NCI-H526 (cell line): ENCODE measurements at regions not wholly inside any gene's neighbourhood (a gene's known extent, or its start where the extent isn't known, plus 50 kb on each side); places are given as distances from the start of the nearest gene placed in this dataset.

Experiments used
- DNase-seq, 2 experiments: peaks; one replicate each; lab custom pipeline; 2025; lab: John Stamatoyannopoulos, UW

DNA sequence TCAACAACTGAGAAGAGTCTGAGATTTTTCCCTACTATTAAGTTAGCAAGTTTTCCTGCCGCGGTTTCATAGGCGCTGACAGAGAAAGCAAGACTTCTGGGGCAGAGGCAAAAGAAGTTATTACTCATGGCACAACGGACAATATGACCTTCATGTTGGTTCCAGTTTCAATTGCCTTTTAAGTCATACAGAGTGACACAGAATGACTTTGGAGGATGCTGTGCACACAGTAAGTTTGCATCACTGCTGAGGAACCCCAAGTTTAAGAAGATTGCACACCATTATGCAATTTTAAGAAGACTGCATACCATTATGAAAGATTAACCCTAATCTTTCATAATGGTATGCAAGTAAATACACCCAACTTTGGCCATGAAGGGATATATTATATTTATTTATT is 626.5 kb upstream of the CHORDC1 start:
- no peak for DNase-seq

- no peak for DNase-seq
Measured at GRCh38 chr11:90847268-90847886, 624.5 kb upstream of the CHORDC1 start.

DNA sequence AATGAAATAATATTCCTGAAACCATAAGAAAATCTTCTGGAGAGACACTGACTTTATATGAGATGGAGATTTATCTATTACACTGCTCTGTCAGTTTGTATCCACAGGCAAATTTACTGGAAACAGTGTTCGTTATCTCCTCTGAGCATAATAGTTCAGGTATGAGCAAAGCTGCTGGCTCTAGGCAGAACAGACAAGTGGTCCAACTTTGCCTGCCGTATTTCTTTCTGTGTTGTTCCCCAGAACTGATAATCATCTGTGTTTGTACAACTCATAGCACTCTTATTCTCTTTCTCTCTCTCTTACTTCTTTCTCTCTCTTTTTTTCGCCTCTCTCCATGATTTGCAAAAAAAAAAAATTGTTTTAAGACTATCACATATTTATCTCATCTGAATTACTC is 623.8 kb upstream of the CHORDC1 start:
- peak; percentile 93 to 97 for DNase-seq

GRCh38 chr11:90845799-90846198 is 623.0 kb upstream of the CHORDC1 start:
- peak in 1 of 2 experiments; percentile 20 for DNase-seq

- peak in 1 of 2 experiments; percentile 39 for DNase-seq
Measured at GRCh38 chr11:90845126-90845525, 622.3 kb upstream of the CHORDC1 start.

GRCh38 chr11:90844041-90844440 is 621.2 kb upstream of the CHORDC1 start:
- DNase-seq, result no peak

GRCh38 chr11:90842681-90843080 is 619.8 kb upstream of the CHORDC1 start:
- DNase-seq, result peak in 1 of 2 experiments; percentile 53

DNA sequence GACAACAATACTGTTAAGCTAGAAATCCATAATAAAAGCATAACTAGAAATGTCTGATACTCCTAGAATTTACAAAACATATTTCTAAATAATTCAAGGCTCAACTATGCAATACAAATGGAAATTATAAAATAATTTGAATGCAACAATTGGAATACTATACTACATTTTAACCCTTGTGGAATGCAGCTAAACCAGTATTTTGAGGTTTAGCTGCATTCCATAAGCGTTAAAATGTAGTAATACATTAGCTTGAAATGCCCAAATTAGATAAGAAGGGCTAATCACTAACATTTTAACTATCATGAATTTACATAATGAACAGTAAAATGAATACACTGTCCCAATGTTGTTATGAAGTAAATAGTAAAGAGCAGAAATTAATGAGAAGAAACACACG is 617.2 kb upstream of the CHORDC1 start:
- DNase-seq, result no peak

GRCh38 chr11:90836031-90836430 is 613.2 kb upstream of the CHORDC1 start:
- DNase-seq, result peak; percentile 85 to 87

GRCh38 chr11:90823446-90823845 is 600.6 kb upstream of the CHORDC1 start:
- DNase-seq, result no peak

DNA sequence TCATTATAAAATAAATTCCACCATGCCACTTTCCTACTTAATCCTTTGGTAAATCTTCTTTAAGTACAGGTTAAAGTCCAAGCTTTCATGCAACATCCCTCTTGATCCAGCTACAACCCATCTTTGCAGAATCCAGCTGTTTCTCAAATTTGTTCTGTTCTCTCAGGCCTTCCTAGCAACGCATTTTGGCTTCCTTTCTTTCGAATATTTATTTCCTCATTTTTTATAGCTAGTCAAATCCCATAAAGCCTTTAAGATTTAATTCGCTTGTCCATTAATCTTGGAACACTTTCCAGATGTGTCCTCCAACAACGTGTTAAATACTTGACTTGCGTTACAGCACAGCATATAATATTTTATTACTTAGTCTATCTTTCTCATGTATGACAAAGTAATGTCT is 600.1 kb upstream of the CHORDC1 start:
- no peak for DNase-seq

DNA sequence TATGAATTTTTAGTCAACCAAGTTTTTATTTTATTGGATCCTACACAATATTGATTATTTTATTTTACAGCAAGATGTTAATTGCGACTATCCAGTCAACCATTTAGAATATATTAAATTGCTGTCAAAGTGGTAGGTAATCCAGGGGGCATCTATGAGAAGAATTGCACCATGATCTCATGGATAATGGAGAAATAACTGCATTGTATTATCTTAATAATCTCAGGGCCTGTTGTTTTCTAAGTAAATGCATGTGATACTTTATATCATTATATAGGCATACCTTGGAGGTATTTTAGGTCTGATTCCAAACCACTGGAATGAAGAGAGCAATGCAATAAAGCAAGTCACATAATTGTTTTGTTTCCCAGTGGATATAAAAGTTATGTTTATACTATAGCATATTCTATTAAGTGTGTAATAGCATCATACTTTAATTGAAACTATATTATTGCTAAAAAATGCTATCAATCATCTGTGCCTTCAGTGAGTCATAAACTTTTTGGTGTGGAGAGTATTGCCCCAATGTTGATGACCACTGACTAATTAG is 595.4 kb upstream of the CHORDC1 start:
- no peak for DNase-seq

GRCh38 chr11:90809581-90809980 is 586.7 kb upstream of the CHORDC1 start:
- no peak for DNase-seq

- no peak for DNase-seq
Measured at GRCh38 chr11:90805172-90805571, 582.3 kb upstream of the CHORDC1 start.

- no peak for DNase-seq
Measured at GRCh38 chr11:90803831-90804230, 581.0 kb upstream of the CHORDC1 start.

- DNase-seq, result no peak
Measured at GRCh38 chr11:90803366-90803765, 580.5 kb upstream of the CHORDC1 start.

GRCh38 chr11:90798769-90799168 is 575.9 kb upstream of the CHORDC1 start:
- DNase-seq, result no peak

DNA sequence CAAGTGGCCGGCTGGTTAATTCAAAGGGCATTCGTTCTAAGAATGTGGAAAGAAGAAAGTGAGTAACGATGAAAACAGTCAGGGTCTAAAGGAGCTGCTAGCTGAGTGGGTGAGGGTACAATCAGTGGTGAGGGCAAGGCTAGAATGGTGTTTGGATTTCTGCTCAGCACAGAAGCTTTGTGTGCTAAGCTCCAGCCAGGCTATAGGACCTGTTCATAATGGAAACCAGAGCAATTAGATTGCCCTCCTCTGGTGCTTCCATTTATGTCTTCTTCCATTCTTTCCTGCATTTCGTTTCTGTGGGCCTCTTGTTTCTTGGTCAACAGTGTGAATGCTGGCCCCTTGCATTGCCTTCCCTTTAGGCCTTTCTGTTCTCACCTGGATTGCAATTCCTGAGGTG is 572.9 kb upstream of the CHORDC1 start:
- DNase-seq, result no peak

DNA sequence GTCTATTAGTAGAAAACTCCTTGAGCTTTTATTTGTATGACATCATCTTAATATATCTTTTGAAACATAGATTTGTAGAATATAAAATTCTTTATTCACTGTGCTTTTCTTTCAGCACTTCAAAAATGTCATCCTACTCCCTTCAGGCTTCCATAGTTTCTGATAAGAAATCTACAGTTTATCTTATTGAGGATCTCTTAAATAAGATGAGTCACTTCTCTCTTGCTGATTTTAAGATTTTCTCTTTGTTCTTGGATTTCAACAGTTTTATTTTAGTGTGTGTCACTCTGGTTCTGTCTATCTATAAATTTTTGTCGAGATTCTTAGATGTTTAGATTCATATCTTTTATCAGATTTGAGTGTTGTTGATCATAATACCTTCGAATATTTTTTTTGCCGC is 566.1 kb upstream of the CHORDC1 start:
- no peak for DNase-seq

- no peak for DNase-seq
Measured at GRCh38 chr11:90784241-90784814, 561.5 kb upstream of the CHORDC1 start.

DNA sequence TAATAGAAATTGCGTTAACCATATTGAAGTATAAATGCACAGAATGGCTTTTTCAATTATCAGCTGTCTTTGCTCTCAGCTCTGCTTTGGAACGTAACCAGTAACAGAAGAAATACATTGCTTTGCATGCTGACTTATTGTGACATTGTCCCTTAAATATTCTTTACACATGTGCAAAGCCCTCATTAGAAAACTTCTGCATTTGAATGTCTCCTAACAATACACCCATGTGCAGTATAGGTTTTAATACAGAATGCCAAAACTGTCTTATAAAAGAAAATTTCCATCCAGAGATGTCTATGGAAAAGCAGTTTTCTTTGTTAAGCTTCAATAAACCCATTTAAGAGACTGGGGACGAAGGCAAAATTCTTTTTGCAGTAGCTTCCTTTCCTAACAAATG is 560.3 kb upstream of the CHORDC1 start:
- no peak for DNase-seq

DNA sequence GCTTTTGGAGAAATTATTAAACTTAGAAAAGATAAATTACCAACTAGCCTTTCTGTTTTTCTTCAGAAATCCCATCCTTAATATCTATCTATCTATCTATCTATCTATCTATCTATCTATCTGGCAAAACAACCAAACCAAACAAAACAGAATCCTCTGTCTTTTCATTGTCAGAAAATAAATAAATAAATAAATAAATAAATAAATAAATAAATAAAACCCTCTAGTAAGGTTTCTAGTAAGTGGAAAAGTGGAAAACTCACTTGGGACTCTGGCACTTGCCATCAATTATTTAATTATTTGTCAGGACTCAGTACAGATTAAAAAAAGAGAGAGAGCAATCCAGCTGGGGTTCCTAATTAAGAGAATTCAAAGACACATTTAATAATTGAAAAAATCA is 556.2 kb upstream of the CHORDC1 start:
- no peak for DNase-seq

DNA sequence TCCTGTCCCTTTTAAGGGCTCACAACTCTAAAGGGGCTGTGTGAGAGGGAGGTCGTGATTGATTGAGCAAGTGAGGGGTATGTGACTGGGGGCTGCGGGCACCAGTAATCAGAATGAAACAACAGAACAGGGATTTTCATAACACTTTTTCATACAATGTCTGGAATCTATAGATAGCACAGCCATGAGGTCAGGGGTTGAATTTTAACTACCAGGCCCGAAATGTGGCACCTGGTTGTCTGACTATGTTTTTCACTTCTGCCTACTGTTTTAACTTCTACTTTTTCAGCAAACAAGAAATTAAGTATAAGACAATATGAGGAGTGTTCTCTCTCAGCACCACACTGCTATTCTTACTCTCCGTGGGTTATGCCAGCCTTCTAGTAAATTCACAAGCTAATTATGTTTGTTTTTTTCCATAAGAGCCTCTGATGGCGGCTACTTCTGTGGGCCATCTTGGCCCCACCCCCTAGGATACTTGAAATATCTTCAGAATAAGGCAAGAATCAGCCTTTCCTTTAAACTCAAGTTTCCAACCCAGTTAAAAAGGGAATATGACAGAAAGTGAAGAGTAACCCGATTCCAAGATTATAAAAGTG is 552.8 kb upstream of the CHORDC1 start:
- no peak for DNase-seq
